Nephron progenitor cell (in vitro differentiated cells): ENCODE measurements at regions not wholly inside any gene's neighbourhood (a gene's known extent, or its start where the extent isn't known, plus 50 kb on each side); places are given as distances from the start of the nearest gene placed in this dataset.

Experiments
- DNase-seq: peaks from one replicate; pipeline ENCODE4 v3.0.0; 2021
- H3K27ac Mint-ChIP-seq: 2 replicates; pipeline ENCODE4 v1.8.0; 2021; ENCODE audit warnings: mild to moderate bottlenecking, moderate library complexity, mixed read lengths
- H3K27me3 Mint-ChIP-seq: 2 replicates; pipeline ENCODE4 v1.8.0; 2021; ENCODE audit warnings: mild to moderate bottlenecking, low read depth, mixed read lengths; ENCODE audit not compliant: poor library complexity
- H3K36me3 Mint-ChIP-seq: 2 replicates; pipeline ENCODE4 v1.8.0; 2021; ENCODE audit warnings: low read depth, mixed read lengths
- H3K4me1 Mint-ChIP-seq: 2 replicates; pipeline ENCODE4 v1.8.0; 2021; ENCODE audit warnings: mixed read lengths
- H3K4me3 Mint-ChIP-seq: 2 replicates; pipeline ENCODE4 v1.8.0; 2021; ENCODE audit warnings: mild to moderate bottlenecking, moderate library complexity, mixed read lengths
- H3K9me3 Mint-ChIP-seq: 2 replicates; pipeline ENCODE4 v1.8.0; 2021; ENCODE audit warnings: mild to moderate bottlenecking, moderate library complexity, mixed read lengths
- CTCF ChIP-seq: fragments of 200-600 bp; sonication (generic); IDR thresholded peaks from 2 replicates; pipeline ENCODE4 v1.5.0; 2021; ENCODE audit warnings: antibody characterized with exemption

- Mint-ChIP-seq H3K27ac (no peak overlapping the region), H3K4me1 (no peaks in the 10 kb centered on the region), H3K36me3 (no peaks in the 10 kb centered on the region), H3K4me3 (no peak overlapping the region), H3K27me3 (no peaks in the 10 kb centered on the region), H3K9me3 (no peaks in the 10 kb centered on the region)
- TF ChIP-seq CTCF: no peak
- DNase-seq: no peak
These were observed 712.1 kb upstream of the MMS22L start for GRCh38 chr6:97995158-97995557.

GRCh38 chr6:98002678-98003077 is 719.7 kb upstream of the MMS22L start:
- Mint-ChIP-seq H3K36me3 (no peaks in the 10 kb centered on the region), H3K27ac (no peak overlapping the region), H3K4me1 (no peaks in the 10 kb centered on the region), H3K9me3 (no peaks in the 10 kb centered on the region), H3K27me3 (no peaks in the 10 kb centered on the region), H3K4me3 (no peak overlapping the region)
- no peak for DNase-seq
- no peak for TF ChIP-seq CTCF

DNA sequence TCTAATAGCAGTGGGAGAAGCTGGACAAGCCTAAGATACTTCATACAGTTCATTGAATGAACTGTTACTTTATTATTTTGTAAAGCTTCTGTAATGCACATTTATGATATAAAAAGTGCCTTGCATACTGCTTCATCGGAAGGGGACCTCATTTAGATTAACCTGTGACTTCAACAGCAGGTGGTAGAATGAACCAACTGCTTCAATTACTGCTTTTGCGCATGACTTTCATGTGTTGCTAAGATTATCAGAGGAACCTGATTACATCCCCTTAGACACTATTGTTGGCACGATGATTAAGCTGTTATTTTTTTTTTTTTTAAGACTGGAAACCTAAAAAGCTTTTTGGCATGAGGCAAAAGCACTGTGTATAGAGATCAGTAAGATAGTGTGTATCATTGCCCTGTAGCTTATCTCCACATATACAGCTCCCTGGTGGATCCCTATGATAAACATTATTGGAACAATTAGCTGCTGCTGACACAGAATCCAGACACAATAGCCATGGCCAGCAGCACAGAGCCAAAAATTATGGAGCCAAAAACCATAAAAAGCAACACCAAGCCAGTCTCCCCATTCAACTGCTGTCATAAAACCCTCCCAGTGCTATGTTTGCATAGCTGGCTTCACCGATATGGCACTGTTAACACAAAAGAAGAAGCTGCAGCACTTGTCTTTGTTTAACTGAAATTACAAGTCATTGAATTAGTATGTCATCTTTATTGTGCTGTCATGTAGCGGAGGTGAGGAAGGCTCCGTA is 731.6 kb upstream of the MMS22L start:
- no peak for DNase-seq
- no peaks in the 10 kb centered on the region for H3K36me3 Mint-ChIP-seq
- peaks cover 11% of the 10 kb centered on the region for H3K9me3 Mint-ChIP-seq
- H3K27me3 Mint-ChIP-seq: no peaks in the 10 kb centered on the region
- TF ChIP-seq CTCF: no peak
- peaks cover 16% of the 10 kb centered on the region for H3K4me1 Mint-ChIP-seq
- H3K27ac Mint-ChIP-seq: no peak overlapping the region
- H3K4me3 Mint-ChIP-seq: no peak overlapping the region

GRCh38 chr6:98016565-98016964 is 733.5 kb upstream of the MMS22L start:
- TF ChIP-seq CTCF: no peak
- Mint-ChIP-seq H3K9me3 (no peaks in the 10 kb centered on the region), H3K4me1 (peaks cover 16% of the 10 kb centered on the region)

DNA sequence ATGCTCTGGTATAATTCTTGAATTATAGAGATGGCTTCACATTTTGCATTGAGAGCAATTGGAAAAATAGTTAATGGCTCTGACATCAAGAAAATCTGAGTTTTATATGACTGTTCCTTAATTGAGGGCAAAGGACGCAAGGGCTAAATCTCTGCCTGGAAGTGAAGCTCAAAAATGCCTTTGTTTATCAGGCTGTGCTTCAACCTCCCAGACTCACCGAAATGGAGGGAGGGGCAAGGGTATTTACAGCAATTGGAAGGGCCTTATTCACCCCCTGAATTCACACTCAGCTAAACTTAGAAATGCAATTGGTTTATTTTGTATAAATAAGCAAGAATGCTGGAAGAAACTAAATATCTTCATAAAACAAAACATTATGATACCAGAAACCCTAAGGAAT is 737.2 kb upstream of the MMS22L start:
- Mint-ChIP-seq H3K4me3 (no peak overlapping the region), H3K27me3 (no peaks in the 10 kb centered on the region), H3K9me3 (no peaks in the 10 kb centered on the region), H3K4me1 (peaks cover 7% of the 10 kb centered on the region), H3K36me3 (no peaks in the 10 kb centered on the region), H3K27ac (no peak overlapping the region)
- no peak for DNase-seq
- TF ChIP-seq CTCF: no peak

More at GRCh38 chr6:98016565-98016964, 733.5 kb upstream of the MMS22L start:
- DNase-seq: no peak
- H3K36me3 Mint-ChIP-seq: no peaks in the 10 kb centered on the region
- no peak overlapping the region for H3K27ac Mint-ChIP-seq
- H3K27me3 Mint-ChIP-seq: no peaks in the 10 kb centered on the region
- no peak overlapping the region for H3K4me3 Mint-ChIP-seq

DNA sequence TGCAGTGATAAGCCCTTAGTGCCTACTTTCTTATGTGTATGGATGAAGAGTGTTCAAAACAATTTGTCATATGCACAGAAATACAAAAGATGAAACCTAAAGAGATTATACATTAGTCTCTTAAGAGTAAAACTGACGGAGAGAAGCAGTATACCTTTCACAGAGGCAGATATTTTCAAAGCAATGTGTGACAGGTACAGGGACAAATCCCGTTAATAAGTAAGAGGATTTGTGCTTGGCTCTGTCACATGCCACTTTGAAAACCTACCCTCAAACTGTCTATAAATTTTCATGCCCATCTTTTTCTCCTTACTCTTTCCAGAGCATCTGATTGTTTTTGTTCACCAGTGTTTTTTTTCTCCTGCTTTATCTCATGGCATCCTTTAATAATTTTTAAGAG is 741.3 kb upstream of the MMS22L start:
- no peaks in the 10 kb centered on the region for H3K27me3 Mint-ChIP-seq
- DNase-seq: no peak
- no peak overlapping the region for H3K27ac Mint-ChIP-seq
- no peak for TF ChIP-seq CTCF
- no peaks in the 10 kb centered on the region for H3K9me3 Mint-ChIP-seq
- no peak overlapping the region for H3K4me3 Mint-ChIP-seq
- no peaks in the 10 kb centered on the region for H3K4me1 Mint-ChIP-seq
- H3K36me3 Mint-ChIP-seq: no peaks in the 10 kb centered on the region
